HG03175 (cell line): ENCODE measurements at regions not wholly inside any gene's neighbourhood (a gene's known extent, or its start where the extent isn't known, plus 50 kb on each side); places are given as distances from the start of the nearest gene placed in this dataset.

Experiments
- ATAC-seq: cut with Tn5 transposase; IDR thresholded peaks from one replicate; pipeline ENCODE4 v1.9.1; 2021; ENCODE audit warnings: mild to moderate bottlenecking, moderate library complexity; ENCODE audit not compliant: unreplicated experiment

DNA sequence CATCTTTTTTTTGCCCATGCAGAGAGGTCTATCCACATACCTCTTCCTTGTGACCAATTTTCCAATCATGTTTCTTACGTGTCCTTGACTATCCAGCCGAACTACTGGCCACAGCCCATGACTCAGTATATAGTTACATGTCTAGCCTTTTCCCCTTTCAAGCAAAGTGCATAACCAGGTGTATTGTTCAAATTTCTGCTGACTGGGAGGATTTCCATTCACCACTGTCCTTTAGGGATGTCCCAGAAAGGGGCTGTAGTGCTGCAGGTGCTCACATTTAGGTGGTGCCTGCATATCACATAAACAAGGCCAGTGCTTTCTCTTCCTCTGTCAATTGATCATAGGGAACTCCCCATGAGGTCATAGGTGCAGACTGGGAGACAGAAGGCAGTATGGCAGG is 69.4 kb upstream of the ALDH1A3 start:
- ATAC-seq: no peak

DNA sequence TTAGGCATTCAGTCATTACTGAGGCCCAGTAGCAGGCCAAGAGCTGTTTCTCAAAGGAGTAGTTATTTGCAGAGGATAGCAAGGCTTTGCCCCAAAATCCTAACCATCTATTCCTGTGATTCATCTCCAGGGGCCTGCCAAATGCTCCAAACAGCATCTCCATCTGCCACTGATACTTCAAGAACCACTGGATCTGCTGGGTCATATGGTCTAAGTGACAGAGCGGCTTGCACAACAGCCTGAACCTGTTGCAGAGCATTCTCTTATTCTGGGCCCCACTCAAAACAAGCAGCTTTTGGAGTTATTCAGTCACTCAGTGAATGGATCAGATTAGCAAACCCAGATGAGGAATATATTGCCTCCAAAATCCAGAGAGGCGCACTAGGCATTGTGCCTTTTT is 68.8 kb upstream of the ALDH1A3 start:
- ATAC-seq: no peak

DNA sequence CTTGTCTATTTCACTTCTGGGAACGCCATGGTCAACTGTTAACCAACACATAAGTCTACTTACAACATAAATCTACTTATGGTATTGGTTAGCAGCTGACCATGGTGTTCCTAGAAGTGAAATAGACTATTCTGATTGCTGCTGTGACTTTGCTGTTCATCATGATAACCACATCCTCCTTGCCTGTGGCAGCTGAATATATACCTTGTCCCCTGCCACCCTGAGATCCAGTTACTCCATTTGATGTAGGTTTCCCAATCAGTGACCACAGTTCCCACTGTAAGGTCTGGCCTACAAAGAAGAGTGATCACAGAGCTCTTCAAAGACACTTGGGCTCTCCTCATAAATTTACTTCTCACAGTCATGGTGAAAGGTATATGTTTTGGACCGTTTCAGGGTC is 66.8 kb upstream of the ALDH1A3 start:
- ATAC-seq: no peak

DNA sequence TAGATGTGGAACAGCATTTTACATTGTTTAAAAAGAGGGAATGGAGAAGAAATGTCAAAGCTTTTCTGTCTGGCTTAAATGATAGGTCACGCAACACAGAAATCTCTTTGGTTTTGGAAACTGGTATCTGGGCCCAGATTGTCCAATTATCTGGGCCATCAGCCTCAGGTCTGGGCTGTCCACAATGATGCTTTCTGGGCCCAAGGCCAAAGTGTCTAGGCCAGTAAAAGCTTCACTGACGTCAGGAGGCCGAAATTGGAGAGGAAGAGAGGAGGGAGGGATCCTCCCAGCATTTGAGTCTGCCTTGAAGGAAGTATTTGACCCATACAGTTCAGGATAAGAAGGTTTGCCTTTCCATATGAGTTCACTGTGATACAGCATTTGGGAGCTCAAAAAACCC is 60.7 kb upstream of the ALDH1A3 start:
- ATAC-seq: no peak

DNA sequence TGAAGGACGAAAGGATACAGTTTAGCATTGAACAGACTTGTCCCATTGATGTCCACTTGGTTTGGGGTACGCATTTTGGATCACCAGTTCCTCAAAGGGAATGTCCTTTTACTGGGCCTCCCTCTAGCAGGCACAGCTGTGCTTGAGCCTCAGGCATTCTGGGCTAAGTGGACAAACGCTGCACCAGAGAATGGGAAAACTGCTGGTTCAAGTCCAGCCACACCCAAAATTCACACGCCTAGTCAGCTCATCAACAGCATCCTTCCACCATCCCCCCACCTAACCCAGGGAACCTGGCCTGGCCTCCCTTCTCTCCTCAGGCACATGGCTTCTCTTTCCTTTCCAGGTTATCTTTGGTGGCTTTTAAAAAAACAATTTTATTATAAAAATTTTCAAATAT is 59.1 kb upstream of the ALDH1A3 start:
- no peak for ATAC-seq

DNA sequence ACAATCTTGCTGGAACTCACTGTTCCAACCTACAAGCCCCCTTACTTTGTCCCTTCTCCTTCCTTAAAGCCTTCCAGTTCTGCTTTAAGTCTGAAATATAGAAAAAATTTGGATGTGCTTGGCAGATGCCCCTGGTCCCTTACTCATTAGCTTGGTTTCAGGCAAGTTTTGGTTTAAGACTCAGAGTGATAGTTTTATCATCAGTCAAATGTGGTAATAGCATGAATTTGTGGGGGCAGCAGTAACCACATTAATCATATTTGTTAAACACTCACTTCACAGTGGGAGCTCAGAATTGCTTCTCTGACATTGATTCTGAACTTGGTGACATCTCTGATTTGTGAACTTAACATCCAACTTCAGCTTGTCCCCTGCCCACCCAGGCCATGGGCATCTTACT is 58.3 kb upstream of the ALDH1A3 start:
- ATAC-seq: no peak

DNA sequence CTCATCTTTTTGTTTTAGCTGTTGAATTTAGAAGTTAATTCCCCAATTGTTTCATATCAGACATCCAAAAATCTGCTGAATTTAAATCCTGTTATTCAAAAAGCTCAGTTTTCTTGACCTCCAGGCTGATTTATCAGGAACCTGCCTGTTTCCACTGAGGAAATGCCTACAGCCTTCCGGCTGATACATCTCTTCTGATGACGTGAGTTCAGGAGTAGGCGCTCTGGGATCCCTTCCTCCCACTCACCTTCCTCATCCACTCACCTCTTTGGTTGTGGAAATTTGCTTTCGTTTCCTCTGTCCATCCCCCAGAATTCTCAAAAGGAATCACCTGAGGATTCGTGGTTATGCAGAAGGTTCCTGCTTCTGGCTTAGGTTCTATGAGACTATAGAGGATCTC is 55.4 kb upstream of the ALDH1A3 start:
- no peak for ATAC-seq

DNA sequence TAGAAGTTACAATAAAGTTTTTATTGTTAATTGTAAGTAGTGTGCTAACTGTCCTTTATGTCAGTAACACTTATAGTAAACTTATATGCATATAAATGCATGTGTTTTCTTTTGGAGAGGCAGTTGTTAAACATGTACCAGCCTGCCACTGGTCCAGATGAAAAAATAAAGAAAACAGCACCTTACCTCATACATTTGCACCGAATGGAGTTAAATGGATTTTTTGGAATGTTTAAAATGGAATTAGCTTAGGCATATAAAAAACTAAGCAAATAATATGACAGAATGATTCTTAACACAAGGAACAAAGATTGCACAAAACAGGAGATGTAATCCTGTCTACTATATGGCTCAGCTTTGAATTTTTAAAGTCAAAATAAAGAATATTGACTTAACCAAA is 50.2 kb upstream of the ALDH1A3 start:
- no peak for ATAC-seq
